ENCODE measurements at regions not wholly inside any gene's neighbourhood (a gene's known extent, or its start where the extent isn't known, plus 50 kb on each side); places are given as distances from the start of the nearest gene placed in this dataset.

- no peak for TF ChIP-seq CTCF (IDR thresholded peaks at IDR 0.05; ENCODE audit: low read depth, low read length)
- TF ChIP-seq MYC (IDR thresholded peaks at IDR 0.05; ENCODE audit: low read depth, low read length) = no peak
- TF ChIP-seq POLR2A (IDR thresholded peaks at IDR 0.05; ENCODE audit: extremely low read depth, insufficient read length) = no peak
Measured at GRCh38 chr10:62904281-62904875, 88.2 kb upstream of the EGR2 start.

Data from NB4 (cell line).